ENCODE measurements at regions not wholly inside any gene's neighbourhood (a gene's known extent, or its start where the extent isn't known, plus 50 kb on each side); places are given as distances from the start of the nearest gene placed in this dataset.

GRCh38 chr21:27649762-27650161 is 682.9 kb upstream of the ADAMTS5 start:
- DNase-seq: no peak

- no peak for DNase-seq
Observed at GRCh38 chr21:27649323-27649722, 682.4 kb upstream of the ADAMTS5 start.

GRCh38 chr21:27648560-27648959 is 681.7 kb upstream of the ADAMTS5 start:
- DNase-seq: no peak

- DNase-seq: no peak
Observed at GRCh38 chr21:27647921-27648320, 681.0 kb upstream of the ADAMTS5 start.

GRCh38 chr21:27647401-27647800 is 680.5 kb upstream of the ADAMTS5 start:
- no peak for DNase-seq

GRCh38 chr21:27646691-27647090 is 679.8 kb upstream of the ADAMTS5 start:
- DNase-seq: no peak

GRCh38 chr21:27646056-27646455 is 679.2 kb upstream of the ADAMTS5 start:
- DNase-seq: no peak

GRCh38 chr21:27645285-27645684 is 678.4 kb upstream of the ADAMTS5 start:
- DNase-seq: no peak

- DNase-seq: no peak
Observed at GRCh38 chr21:27643326-27643725, 676.4 kb upstream of the ADAMTS5 start.

GRCh38 chr21:27639286-27639685 is 672.4 kb upstream of the ADAMTS5 start:
- DNase-seq: no peak

GRCh38 chr21:27636656-27637055 is 669.8 kb upstream of the ADAMTS5 start:
- DNase-seq: no peak

- DNase-seq: no peak
Observed at GRCh38 chr21:27633631-27634030, 666.7 kb upstream of the ADAMTS5 start.

GRCh38 chr21:27631471-27631870 is 664.6 kb upstream of the ADAMTS5 start:
- no peak for DNase-seq

GRCh38 chr21:27622631-27623030 is 655.7 kb upstream of the ADAMTS5 start:
- DNase-seq: no peak

GRCh38 chr21:27614231-27614630 is 647.3 kb upstream of the ADAMTS5 start:
- DNase-seq: no peak

- no peak for DNase-seq
Observed at GRCh38 chr21:27606422-27606821, 639.5 kb upstream of the ADAMTS5 start.

- DNase-seq: no peak
Observed at GRCh38 chr21:27596196-27596595, 629.3 kb upstream of the ADAMTS5 start.

GRCh38 chr21:27595716-27596115 is 628.8 kb upstream of the ADAMTS5 start:
- DNase-seq: no peak

GRCh38 chr21:27590271-27590670 is 623.4 kb upstream of the ADAMTS5 start:
- no peak for DNase-seq

- DNase-seq: no peak
Observed at GRCh38 chr21:27589781-27590180, 622.9 kb upstream of the ADAMTS5 start.

GRCh38 chr21:27586986-27587385 is 620.1 kb upstream of the ADAMTS5 start:
- no peak for DNase-seq

- DNase-seq: no peak
Observed at GRCh38 chr21:27586326-27586725, 619.4 kb upstream of the ADAMTS5 start.

GRCh38 chr21:27584256-27584655 is 617.4 kb upstream of the ADAMTS5 start:
- no peak for DNase-seq

GRCh38 chr21:27582948-27583430 is 616.1 kb upstream of the ADAMTS5 start:
- DNase-seq: no peak

GRCh38 chr21:27582246-27582947 is 615.5 kb upstream of the ADAMTS5 start:
- DNase-seq: no peak

Data from KG1 (cell line).